DND-41 (cell line): ENCODE measurements at regions not wholly inside any gene's neighbourhood (a gene's known extent, or its start where the extent isn't known, plus 50 kb on each side); places are given as distances from the start of the nearest gene placed in this dataset.

Experiments
- EZH2 ChIP-seq: IDR thresholded peaks from 3 replicates; pipeline ENCODE4 v1.6.1; 2012; ENCODE audit warnings: borderline replicate concordance, low read depth, mild to moderate bottlenecking, moderate library complexity, low read length, inconsistent platforms; ENCODE audit not compliant: severe bottlenecking
- TF ChIP-seq, protein P1 (sequence below): IDR thresholded peaks from 2 replicates; pipeline ENCODE4 v1.5.1; 2012; ENCODE audit warnings: borderline replicate concordance, low read length, moderate library complexity, mild to moderate bottlenecking; ENCODE audit not compliant: poor library complexity, severe bottlenecking; ENCODE audit errors: extremely low read depth

DNA sequence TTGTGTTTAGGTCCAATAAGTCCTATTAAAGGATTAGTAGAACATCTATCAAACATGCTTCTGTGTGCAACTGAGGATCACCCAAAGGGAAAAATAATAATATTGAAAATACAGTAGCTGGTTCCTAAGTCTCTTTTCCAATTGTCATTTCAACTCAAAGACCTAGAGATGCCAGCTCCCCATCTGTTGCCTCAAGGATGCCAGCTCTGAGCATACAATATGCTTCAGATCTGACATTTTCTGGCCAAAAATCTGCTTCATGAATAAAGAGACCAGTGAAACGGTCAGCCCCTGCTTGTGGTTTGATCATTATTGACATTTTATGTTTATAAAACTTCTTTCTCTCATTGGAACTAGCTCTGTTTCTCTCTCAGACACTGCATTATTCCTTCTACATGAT is 72.9 kb downstream of the CCDC185 start:
- TF ChIP-seq EZH2: no peak
- TF ChIP-seq, protein P1, sequence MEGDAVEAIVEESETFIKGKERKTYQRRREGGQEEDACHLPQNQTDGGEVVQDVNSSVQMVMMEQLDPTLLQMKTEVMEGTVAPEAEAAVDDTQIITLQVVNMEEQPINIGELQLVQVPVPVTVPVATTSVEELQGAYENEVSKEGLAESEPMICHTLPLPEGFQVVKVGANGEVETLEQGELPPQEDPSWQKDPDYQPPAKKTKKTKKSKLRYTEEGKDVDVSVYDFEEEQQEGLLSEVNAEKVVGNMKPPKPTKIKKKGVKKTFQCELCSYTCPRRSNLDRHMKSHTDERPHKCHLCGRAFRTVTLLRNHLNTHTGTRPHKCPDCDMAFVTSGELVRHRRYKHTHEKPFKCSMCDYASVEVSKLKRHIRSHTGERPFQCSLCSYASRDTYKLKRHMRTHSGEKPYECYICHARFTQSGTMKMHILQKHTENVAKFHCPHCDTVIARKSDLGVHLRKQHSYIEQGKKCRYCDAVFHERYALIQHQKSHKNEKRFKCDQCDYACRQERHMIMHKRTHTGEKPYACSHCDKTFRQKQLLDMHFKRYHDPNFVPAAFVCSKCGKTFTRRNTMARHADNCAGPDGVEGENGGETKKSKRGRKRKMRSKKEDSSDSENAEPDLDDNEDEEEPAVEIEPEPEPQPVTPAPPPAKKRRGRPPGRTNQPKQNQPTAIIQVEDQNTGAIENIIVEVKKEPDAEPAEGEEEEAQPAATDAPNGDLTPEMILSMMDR: no peak
